ENCODE measurements at regions not wholly inside any gene's neighbourhood (a gene's known extent, or its start where the extent isn't known, plus 50 kb on each side); places are given as distances from the start of the nearest gene placed in this dataset.

GRCh38 chr10:9052767-9053166 is 998.3 kb downstream of the GATA3 start:
- TF ChIP-seq EZH2phosphoT487 (conservative IDR thresholded peaks at IDR 0.05; ENCODE audit: low read length) (no peak), CTCF (IDR thresholded peaks at IDR 0.05; ENCODE audit: insufficient read depth, low read length, poor library complexity, severe bottlenecking) (no peak)
